ENCODE measurements at regions not wholly inside any gene's neighbourhood (a gene's known extent, or its start where the extent isn't known, plus 50 kb on each side); places are given as distances from the start of the nearest gene placed in this dataset.

DNA sequence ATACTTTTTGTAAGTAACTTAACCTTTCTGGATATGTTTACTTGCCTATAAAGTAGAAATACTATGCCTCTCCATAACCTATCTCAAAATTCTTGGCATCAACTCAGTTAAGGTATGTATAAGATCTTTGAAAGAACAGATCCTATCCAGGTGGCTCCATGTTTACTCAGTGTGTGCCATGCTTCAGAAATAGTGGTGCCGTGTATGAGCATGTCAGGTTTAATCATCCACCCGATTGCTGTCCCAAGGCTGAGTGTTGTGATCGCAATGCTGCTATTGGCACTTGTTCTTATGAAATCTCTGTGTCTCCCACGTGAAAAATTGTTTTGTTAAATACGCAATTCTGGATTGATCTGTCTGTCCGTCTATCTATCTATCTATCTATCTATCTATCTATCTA lies 85.9 kb upstream of the SNX19 start:
- TF ChIP-seq EP300 (IDR thresholded peaks at IDR 0.05) (no peak), POLR2A (IDR thresholded peaks at IDR 0.05) (no peak), POLR2AphosphoS5 (IDR thresholded peaks at IDR 0.05) (no peak)
- TF ChIP-seq, protein P1, sequence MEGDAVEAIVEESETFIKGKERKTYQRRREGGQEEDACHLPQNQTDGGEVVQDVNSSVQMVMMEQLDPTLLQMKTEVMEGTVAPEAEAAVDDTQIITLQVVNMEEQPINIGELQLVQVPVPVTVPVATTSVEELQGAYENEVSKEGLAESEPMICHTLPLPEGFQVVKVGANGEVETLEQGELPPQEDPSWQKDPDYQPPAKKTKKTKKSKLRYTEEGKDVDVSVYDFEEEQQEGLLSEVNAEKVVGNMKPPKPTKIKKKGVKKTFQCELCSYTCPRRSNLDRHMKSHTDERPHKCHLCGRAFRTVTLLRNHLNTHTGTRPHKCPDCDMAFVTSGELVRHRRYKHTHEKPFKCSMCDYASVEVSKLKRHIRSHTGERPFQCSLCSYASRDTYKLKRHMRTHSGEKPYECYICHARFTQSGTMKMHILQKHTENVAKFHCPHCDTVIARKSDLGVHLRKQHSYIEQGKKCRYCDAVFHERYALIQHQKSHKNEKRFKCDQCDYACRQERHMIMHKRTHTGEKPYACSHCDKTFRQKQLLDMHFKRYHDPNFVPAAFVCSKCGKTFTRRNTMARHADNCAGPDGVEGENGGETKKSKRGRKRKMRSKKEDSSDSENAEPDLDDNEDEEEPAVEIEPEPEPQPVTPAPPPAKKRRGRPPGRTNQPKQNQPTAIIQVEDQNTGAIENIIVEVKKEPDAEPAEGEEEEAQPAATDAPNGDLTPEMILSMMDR (IDR thresholded peaks at IDR 0.05) = no peak

Data from stomach (tissue), 4 donors.